NCI-H187 treated with DMSO at 0.1 percent for 48 hours (cell line): ENCODE measurements at regions not wholly inside any gene's neighbourhood (a gene's known extent, or its start where the extent isn't known, plus 50 kb on each side); places are given as distances from the start of the nearest gene placed in this dataset.

Experiments
- DNase-seq: peaks from one replicate; lab custom pipeline; 2025; lab: John Stamatoyannopoulos, UW

DNA sequence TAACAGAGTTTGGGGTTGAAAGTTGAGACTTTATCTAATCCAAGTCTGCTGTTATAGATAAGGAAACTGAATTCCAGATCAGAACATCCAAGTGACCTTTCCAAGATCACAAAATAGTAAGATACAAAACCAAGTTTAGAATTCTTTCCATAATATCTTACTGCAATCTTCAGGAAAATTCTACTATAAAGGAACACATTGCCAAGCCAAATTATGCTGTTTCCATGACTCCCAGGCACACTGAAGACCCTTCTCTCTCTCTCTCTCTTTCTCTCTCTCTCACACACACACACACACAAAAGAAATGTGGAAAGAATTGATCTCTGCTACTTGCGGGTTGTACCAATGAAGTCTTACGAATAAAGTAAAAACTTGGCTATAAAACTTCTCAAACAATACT lies 398.4 kb downstream of the METTL4 start:
- no peak for DNase-seq

DNA sequence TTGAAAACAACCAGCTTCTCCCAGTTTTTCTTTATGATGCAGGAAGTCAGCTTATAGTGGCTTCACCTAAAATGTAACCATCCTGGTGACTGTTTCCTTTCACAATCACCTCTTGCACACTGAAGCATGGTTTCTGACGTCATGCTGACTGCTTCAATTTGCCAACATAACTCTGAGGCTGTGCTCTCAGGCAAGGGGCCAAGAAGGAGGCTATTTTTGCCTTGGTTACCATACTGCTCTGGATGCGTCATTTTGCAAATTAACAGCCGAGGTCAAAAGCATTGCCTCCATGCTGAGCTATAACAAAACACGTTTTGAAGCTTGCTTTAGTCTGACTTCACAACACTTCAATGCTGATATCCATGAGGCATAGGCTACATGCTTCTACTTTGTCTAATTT lies 397.8 kb downstream of the METTL4 start:
- no peak for DNase-seq

DNA sequence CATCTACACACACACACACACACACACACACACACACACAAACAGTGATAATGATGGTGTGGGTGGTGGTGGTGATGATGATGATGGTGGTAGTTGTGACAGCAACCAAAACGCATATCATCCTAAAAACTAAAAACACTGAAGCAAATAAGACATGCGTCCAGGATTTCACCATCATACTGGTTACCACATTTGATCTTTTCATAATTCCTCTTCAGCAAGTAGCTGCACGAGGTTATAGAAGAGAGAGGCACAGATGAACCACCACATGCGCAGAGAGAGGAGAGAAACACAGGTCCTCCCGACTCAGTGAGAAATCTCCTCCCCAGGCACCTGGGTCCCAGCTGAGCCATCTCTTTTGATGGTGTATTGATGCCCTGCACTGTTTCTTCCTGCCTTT lies 393.3 kb downstream of the METTL4 start:
- no peak for DNase-seq

- DNase-seq, result no peak
Measured at GRCh38 chr18:2179498-2180183, 391.7 kb downstream of the METTL4 start.

- DNase-seq, result no peak
Measured at GRCh38 chr18:2180586-2180985, 390.7 kb downstream of the METTL4 start.

GRCh38 chr18:2183432-2183831 lies 387.9 kb downstream of the METTL4 start:
- DNase-seq, result no peak

- DNase-seq, result no peak
Measured at GRCh38 chr18:2186967-2187366, 384.3 kb downstream of the METTL4 start.

DNA sequence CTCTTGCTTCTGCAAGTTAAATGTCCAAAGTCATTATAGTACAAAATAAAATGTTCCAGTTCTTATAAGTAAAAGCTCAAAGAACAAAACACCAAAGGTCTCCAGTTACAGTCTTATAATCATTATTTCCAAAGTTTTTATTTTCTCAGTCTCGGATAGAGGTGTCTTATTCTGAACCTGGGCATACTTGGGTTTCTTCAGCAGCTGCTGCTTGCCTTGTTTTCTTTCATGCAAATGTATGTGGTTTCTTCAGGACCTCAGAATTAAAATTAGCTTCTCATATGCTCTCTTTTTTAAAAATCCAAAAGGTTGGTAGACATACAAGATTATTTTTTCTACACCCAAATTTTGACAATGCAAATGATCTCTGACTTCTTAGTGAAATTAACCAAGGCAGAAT lies 383.0 kb downstream of the METTL4 start:
- DNase-seq, result no peak

GRCh38 chr18:2191180-2191790 lies 380.0 kb downstream of the METTL4 start:
- DNase-seq, result no peak

DNA sequence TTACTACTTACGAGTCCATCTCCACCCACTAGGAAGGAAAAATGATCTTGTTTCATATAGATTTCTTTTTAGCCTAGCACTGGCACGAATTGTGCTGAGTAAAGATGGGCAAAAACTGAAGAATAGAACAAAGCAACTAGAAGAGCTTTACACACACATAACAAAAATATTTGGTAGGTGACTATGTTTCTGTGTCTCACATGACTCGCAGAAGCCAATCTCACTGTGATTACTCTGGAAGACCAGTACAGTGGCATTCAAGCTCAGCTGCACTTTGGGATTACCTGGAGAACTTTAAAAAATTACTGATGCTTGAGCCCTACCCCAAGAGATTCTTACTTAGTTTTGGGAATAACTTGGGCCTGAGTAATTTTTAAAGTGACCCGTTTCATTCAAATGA lies 378.7 kb downstream of the METTL4 start:
- DNase-seq, result no peak

DNA sequence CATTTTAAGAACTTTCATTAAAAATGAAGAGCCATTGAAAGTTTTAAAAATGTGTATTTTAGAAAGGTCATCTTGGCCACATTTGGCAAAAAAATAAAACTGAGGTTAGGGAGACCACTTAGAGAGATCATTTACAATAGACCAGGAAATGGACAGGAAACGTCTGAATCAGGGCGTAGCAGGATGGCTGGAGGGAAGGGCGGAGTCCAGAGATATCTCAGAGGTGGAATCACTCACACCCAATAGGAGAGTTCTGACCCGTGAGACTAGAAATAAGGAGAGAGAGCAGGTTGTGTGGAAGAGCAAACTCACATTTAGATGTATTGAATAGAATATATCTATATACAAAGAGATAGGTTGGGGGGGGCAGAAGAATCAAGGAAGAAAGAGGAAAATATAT lies 373.4 kb downstream of the METTL4 start:
- DNase-seq, result no peak

- DNase-seq, result no peak
Measured at GRCh38 chr18:2199060-2199459, 372.2 kb downstream of the METTL4 start.

- DNase-seq, result no peak
Measured at GRCh38 chr18:2201036-2201600, 370.2 kb downstream of the METTL4 start.

GRCh38 chr18:2204736-2205135 lies 366.6 kb downstream of the METTL4 start:
- DNase-seq, result no peak

- DNase-seq, result no peak
Measured at GRCh38 chr18:2207294-2207693, 364.0 kb downstream of the METTL4 start.

DNA sequence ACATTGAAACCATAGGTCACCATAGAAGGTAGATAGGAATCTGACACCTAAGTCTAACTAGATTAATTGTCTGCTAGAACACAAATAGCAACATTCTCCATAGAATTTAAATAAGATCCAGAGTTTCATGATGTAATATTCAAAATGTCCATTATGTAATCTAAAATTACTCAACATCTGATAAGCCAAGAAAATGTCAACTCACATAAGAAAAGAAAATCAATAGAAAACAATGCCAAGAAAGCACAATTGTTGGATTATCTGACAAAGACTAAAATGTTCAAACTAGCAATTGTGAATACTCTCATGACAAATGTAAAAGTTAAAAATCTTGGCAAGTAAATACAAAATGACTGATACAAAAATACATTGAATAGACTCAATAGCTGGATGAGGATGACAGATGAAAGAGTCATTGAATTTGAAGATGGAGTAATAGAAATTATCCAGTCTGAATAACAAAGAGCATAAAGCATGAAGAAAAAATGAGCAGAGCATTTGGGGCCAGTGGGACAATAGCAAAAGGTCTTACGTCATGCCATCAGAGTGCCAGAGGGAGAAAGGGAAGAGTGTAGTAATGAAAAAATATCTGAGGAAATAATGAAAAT lies 358.6 kb downstream of the METTL4 start:
- no peak for DNase-seq

- no peak for DNase-seq
Measured at GRCh38 chr18:2213905-2214304, 357.4 kb downstream of the METTL4 start.

DNA sequence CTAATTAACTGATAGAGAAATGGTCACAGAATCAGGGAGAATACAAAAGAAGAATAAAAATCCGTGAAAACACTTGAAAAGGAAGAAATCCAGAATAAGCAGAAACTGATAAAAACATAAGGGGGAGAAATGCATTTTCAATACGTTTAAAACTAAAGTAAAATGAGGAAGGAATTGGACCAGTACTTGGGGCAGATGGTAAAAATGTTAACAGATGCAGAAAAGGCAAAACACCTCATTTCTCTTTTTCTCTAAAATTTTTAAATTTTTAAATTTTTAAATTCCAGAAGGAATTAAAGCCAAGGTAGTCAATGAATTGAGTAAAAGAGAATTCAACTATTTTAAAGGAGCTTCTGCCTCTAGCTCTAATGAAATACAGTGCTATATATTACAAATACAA lies 353.9 kb downstream of the METTL4 start:
- no peak for DNase-seq

GRCh38 chr18:2218101-2218500 lies 353.2 kb downstream of the METTL4 start:
- no peak for DNase-seq

GRCh38 chr18:2219706-2220105 lies 351.6 kb downstream of the METTL4 start:
- no peak for DNase-seq

GRCh38 chr18:2222270-2223185 lies 348.8 kb downstream of the METTL4 start:
- no peak for DNase-seq

DNA sequence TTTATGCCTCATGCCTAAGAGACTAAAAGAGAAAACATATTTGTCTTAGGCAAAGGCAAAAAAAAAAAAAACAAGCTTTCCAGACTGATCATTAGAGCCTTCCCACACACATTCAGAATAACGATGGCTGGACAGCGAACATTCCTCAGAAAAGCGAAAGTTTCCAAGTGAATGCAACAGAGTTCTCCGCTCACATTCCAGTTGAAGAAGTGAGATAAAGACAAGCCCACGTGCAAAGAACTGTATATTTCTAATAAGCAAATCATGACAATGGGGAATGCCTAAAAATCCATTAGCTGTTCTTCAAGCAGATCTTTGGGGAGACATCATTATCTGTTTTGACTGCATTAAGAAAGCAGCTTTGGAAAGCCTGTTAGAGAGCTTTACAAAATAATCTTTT lies 347.9 kb downstream of the METTL4 start:
- no peak for DNase-seq
